ENCODE measurements at regions not wholly inside any gene's neighbourhood (a gene's known extent, or its start where the extent isn't known, plus 50 kb on each side); places are given as distances from the start of the nearest gene placed in this dataset.

DNA sequence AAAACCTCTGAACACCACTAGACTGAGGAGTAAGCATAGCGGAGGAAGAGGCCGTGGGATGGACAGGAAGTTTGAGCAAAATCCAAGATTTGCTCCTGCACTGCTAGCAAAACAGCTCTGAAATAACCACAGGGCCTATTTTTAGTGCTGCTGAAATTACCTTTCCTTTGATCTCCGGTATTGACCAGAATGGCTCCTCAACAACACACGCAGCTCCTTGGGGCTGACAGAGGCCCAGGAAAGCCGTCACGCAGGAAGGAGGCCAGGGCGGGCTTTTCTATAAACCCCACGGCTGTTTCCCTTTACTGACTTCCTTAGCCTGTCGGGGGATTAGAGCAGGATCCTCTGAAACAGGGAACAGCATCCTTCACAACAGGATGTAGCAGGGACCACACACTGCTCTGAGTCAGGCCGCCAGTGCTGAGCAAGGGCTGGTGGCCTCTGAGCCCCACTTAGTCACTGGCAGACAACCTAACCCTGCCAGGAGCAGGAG is 80.8 kb upstream of the LCLAT1 start:
- H3K4me3 ChIP-seq = no peak overlapping the region
- H3K27me3 ChIP-seq = no peaks in the 10 kb centered on the region
- no peak for TF ChIP-seq EP300 (IDR thresholded peaks at IDR 0.05)
- TF ChIP-seq POLR2AphosphoS5 (IDR thresholded peaks at IDR 0.05) = peak in 1 of 2 donors; percentile 21
- TF ChIP-seq, protein P1, sequence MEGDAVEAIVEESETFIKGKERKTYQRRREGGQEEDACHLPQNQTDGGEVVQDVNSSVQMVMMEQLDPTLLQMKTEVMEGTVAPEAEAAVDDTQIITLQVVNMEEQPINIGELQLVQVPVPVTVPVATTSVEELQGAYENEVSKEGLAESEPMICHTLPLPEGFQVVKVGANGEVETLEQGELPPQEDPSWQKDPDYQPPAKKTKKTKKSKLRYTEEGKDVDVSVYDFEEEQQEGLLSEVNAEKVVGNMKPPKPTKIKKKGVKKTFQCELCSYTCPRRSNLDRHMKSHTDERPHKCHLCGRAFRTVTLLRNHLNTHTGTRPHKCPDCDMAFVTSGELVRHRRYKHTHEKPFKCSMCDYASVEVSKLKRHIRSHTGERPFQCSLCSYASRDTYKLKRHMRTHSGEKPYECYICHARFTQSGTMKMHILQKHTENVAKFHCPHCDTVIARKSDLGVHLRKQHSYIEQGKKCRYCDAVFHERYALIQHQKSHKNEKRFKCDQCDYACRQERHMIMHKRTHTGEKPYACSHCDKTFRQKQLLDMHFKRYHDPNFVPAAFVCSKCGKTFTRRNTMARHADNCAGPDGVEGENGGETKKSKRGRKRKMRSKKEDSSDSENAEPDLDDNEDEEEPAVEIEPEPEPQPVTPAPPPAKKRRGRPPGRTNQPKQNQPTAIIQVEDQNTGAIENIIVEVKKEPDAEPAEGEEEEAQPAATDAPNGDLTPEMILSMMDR (IDR thresholded peaks at IDR 0.05) = no peak
- peak overlapping the region; percentile 35 to 65 (median 58) for H3K27ac ChIP-seq
- H3K36me3 ChIP-seq = no peaks in the 10 kb centered on the region
- ATAC-seq (ENCODE audit: low FRiP score in 2 of 2) (peak in 1 of 2 donors; percentile 19), DNase-seq (no peak)
- 46 to 56% methylated on average over 9 to 10 of the region's 10 CpGs for WGBS, 2 donors
- H3K9me3 ChIP-seq = no peaks in the 10 kb centered on the region
- peaks cover 16 to 26% (median 21%) of the 10 kb centered on the region in 4 donors for H3K4me1 ChIP-seq

- Histone ChIP-seq H3K27ac (peak overlapping the region in 3 of 4 donors; percentile 13 to 52 (median 34)), H3K9me3 (no peaks in the 10 kb centered on the region), H3K36me3 (no peaks in the 10 kb centered on the region), H3K27me3 (no peaks in the 10 kb centered on the region), H3K4me3 (no peak overlapping the region), H3K4me1 (peaks cover 6 to 14% (median 9%) of the 10 kb centered on the region in 4 donors)
- no peak for DNase-seq
- TF ChIP-seq, protein P1 (IDR thresholded peaks at IDR 0.05) = no peak
- TF ChIP-seq POLR2AphosphoS5 (IDR thresholded peaks at IDR 0.05) (no peak), POLR2A (IDR thresholded peaks at IDR 0.05) (no peak), EP300 (IDR thresholded peaks at IDR 0.05) (no peak)
- 88 to 90% methylated on average over 9 of the region's 9 CpGs for WGBS, 2 donors
- ATAC-seq (ENCODE audit: low FRiP score in 2 of 2) = no peak
Observed at GRCh38 chr2:30367232-30368070, 79.6 kb upstream of the LCLAT1 start.

GRCh38 chr2:30368258-30368657 is 78.8 kb upstream of the LCLAT1 start:
- Histone ChIP-seq H3K27me3 (no peaks in the 10 kb centered on the region), H3K4me3 (no peak overlapping the region), H3K4me1 (peaks cover 3 to 7% (median 5%) of the 10 kb centered on the region in 4 donors), H3K36me3 (no peaks in the 10 kb centered on the region), H3K27ac (peak overlapping the region in 1 of 4 donors; percentile 24), H3K9me3 (no peaks in the 10 kb centered on the region)
- ATAC-seq (ENCODE audit: low FRiP score in 2 of 2) = peak; percentile 69 to 75
- TF ChIP-seq POLR2AphosphoS5 (IDR thresholded peaks at IDR 0.05) (peak; percentile 71 to 77), EP300 (IDR thresholded peaks at IDR 0.05) (peak in 1 of 4 donors; percentile 30), POLR2A (IDR thresholded peaks at IDR 0.05) (no peak)
- TF ChIP-seq, protein P1 (IDR thresholded peaks at IDR 0.05) = no peak
- peak; percentile 31 for DNase-seq
- 84 to 91% methylated on average over 5 of the region's 5 CpGs for WGBS, 2 donors

DNA sequence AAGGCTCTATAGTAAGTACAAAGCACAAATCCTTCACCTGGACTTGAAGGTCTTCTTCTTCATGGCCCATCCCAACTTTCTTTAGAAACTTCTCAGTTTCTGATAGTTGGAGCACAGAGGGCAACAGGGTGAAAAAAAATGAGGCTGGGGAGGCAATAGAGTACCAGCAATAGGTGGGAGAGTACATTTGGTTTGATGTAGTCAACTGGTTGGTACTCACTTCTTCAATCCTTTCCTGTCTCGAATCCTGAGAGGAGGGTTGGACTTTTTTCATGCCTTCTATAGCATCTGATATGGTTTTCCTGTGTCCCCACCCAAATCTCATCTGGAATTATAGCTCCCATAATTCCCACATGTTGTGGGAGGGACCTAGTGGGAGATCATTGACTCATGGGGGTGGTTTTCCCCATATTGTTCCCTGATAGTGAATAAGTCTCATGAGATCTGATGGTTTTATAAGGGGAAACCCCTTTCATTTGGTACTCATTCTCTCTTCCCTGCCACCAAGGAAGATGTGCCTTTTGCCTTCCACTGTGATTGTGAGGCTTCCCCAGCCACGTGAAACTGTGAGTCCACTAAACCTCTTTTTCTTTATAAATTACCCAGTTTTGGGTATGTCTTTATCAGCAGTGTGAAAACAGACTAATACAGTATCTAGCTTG is 75.9 kb upstream of the LCLAT1 start:
- H3K27ac ChIP-seq = no peak overlapping the region
- DNase-seq = no peak

More for the DNA sequence above, 75.9 kb upstream of the LCLAT1 start:
- no peak for TF ChIP-seq POLR2A (IDR thresholded peaks at IDR 0.05)
- no peak for TF ChIP-seq EP300 (IDR thresholded peaks at IDR 0.05)
- TF ChIP-seq, protein P1 (IDR thresholded peaks at IDR 0.05) = no peak
- TF ChIP-seq POLR2AphosphoS5 (IDR thresholded peaks at IDR 0.05) = no peak
- Histone ChIP-seq H3K36me3 (no peaks in the 10 kb centered on the region), H3K27me3 (no peaks in the 10 kb centered on the region), H3K4me1 (peaks cover 0 to 6% (median 4%) of the 10 kb centered on the region in 4 donors), H3K4me3 (no peak overlapping the region), H3K9me3 (no peaks in the 10 kb centered on the region)
- WGBS, 2 donors = 77 to 79% methylated on average over 2 of the region's 2 CpGs
- ATAC-seq (ENCODE audit: low FRiP score in 2 of 2) = no peak

Data from upper lobe of left lung (tissue), 6 donors.